C1 segment of cervical spinal cord (tissue), 14 donors: ENCODE measurements at regions not wholly inside any gene's neighbourhood (a gene's known extent, or its start where the extent isn't known, plus 50 kb on each side); places are given as distances from the start of the nearest gene placed in this dataset.

Source experiments
- DNase-seq, 14 donors: peaks; one replicate each; lab custom pipeline; 2025; lab: John Stamatoyannopoulos, UW

DNA sequence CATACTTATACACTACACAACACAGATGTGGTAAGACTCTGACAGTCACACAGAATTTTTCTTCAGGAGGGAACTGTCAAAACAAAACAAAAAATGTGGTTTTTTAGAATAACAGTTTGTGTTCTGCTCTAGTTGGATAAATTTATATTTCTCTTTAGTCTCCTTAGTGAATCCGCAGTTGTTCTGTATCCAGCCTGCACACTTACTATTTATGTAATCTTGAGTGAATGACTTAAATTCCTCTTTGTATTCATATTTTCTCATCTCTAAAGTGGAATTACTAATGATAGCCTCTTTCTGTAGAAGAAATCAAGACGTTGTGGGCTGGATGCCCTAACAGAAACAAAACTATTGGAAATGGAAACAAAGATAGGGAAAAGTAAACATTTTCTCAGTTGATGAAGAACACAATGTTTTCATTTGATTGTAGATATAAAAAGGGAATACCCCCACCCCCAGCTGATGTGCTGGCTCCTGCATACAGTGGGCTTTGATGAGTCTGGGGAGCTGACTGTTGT lies 375.2 kb downstream of the TRIB2 start:
- DNase-seq = no peak

- no peak for DNase-seq
These were observed 376.8 kb downstream of the TRIB2 start for GRCh38 chr2:13093416-13093991.

DNA sequence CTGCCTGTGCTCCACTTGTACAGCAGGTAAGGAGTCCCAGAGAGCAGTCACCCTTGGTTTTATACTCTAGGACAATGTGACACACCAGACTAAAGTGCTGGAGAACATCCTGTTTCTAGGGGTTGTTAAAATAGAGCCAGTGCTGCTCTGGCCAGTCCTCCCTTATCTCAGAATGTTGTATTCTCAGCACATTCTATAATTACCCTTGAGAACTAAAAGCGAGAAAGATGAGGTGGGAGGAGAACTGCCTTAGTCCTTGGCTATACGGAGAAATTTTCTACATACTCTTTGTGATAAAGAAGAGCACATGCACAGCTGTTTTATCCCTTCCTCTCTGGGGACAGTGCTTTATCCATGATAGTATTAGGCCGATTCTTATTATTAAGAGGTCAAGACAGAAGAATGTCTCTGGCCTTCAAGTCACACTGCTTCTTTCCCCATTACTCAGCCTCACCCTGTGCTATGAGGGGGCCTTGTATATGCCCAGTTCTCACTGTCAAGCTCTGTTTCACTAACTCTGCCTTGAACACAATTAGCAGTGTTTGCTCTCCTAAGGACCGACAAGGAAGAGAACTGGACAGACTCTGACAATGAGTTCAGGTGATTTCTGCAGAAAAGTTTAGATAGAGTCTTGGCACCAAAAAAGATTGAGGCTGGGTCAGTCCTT lies 385.8 kb downstream of the TRIB2 start:
- DNase-seq = no peak

- no peak for DNase-seq
These were observed 386.4 kb downstream of the TRIB2 start for GRCh38 chr2:13103151-13103550.

- no peak for DNase-seq
These were observed 387.2 kb downstream of the TRIB2 start for GRCh38 chr2:13103778-13104493.

- DNase-seq = no peak
These were observed 388.0 kb downstream of the TRIB2 start for GRCh38 chr2:13104723-13105122.

- no peak for DNase-seq
These were observed 389.6 kb downstream of the TRIB2 start for GRCh38 chr2:13106302-13106701.

DNA sequence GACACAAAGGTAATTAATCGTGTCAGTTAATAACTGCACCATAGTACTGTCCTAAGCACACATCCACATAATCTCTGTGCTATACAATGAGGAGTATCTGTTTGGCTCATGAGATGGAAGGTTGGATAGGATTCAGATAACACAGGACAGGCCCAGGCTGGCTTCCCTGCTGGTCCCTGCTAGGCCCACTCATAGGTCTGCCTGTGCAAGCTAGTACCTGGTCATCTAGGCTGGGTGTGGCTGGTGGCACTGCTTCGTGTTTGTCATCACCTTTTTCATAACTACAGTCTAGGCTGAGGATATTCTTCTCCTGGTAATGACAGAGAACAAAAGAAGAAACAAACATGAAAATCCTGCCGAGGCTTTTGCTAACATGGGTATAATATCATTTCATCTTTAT lies 392.8 kb downstream of the TRIB2 start:
- no peak for DNase-seq

DNA sequence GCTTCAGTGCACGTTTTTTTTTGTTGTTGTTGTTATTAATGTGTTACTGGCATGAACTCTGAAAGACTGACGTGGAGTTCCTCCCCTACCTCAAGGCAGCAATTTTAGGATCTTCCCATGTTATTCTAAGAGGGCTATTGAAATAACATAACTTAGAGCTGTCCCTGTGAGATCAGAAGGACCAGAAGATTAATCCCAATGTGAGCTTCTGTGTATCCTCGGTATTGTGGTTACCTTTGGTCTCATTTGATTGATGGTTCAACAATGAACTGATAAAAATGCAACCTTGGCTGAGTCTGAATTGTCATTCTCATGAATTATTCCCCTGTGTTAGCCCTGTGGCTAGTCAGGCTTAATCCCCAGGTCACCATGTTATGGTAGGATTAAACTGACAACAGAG lies 394.1 kb downstream of the TRIB2 start:
- DNase-seq = no peak

DNA sequence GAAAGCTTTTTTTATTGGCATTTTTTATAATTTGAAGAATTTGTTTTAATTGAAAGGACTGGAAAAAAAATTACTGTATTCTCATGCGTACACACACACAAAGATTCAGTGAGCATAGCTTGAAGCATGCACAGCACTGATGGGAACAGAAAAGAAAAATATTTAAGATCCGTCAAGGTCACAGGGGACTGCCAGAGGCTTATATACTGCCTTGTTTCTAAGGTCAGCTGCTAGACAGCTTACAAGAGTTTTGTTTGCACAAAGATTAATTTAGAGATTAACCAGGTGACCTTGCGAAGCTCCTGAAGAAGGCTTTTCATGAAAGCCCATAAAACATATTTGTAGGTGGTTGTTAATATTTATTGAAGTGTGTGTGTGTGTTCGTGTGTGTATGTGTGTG lies 396.3 kb downstream of the TRIB2 start:
- no peak for DNase-seq

DNA sequence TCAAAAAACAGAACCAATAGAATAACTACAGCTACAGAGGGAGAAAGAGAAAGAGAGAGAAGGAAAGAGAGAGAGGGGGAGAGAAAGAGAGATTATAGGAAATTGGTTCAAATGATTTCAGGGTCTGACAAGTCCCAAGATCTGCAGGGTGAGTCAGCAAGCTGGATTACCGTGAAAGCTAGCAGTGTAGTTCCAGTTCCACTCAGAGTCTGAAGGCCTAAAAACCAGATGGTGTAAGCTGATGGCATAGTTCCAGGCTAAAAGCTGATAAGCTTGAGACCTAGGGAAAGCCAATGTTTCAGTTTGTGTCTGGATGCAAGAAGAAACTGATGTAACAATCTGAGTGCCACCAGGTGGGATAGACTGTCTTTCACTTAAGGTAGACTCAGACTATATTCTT lies 397.7 kb downstream of the TRIB2 start:
- no peak for DNase-seq

- no peak for DNase-seq
These were observed 398.9 kb downstream of the TRIB2 start for GRCh38 chr2:13115643-13116042.

DNA sequence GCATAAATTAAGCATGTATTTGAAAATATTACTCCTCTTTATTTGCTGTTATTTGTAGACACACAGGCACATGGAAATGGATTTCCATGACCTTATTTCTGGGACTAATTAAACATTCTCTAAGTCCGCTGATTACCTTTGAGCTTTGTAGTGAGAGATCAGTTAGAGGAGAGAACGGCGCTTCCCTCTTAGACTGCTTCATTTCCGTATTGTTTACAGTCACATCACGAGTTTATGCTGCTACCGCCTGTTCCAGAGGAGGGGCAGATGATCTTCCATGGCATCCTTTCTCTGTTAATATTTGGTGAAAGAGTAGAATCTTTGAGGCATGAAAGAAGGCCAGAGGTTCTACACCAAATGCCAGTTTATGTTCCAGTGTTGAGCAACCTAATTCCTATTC lies 404.4 kb downstream of the TRIB2 start:
- no peak for DNase-seq

DNA sequence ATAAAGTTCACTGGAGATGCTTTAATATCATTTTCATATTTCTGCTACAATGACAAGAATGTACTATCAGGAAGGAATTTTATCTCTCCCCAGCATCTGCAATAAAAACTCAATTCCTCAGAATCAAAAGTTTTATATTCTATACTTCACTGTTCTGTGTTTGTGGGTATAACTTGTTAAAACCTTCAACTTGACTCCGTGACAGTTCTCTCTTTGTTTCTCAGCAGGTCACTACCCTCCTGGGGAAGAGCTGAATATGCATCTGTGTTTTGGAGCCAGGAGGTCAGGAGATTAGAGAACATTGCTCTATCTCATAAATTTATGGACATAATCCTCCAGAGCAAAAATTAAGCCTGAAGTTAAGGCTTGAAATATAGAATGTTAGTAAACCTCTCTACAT lies 411.4 kb downstream of the TRIB2 start:
- DNase-seq = no peak

GRCh38 chr2:13135369-13135768 lies 418.6 kb downstream of the TRIB2 start:
- DNase-seq = no peak

GRCh38 chr2:13135856-13136255 lies 419.1 kb downstream of the TRIB2 start:
- no peak for DNase-seq

DNA sequence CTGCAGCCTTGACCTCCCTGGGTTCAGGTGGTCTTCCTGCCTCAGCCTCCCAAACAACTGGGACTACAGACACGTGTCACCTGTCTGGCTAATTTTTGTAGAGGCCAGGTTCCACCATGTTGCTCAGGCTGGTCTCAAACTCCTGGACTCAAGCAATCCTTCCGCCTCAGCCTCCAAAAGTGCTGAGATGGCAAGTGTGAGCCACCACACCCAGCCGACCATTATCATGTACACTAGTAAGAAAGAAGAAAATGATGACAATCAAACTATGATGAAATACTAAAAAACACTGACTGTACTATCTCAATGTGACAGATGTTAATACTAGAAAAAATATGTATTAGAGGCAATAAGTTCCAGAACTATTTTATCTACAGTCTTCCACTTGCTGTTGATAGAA lies 420.9 kb downstream of the TRIB2 start:
- no peak for DNase-seq

DNA sequence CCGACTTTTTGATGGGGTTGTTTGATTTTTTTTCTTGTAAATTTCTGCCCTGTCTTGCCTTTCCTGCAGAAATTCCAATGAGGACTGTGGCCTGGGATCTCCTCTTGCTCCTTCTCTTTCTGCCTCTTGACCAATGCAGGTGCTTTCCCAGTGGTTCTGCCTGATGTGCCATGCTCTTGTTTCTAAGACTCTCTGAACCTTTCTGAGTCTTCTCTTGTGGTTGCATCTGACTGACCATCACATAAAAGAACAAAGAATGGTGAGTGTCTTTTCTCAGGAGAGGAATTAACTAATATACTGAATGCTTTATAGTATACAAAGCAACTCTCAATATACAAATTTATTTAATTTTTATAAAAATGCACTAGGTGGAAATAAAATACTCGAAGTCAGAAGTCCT lies 424.6 kb downstream of the TRIB2 start:
- DNase-seq = no peak

- no peak for DNase-seq
These were observed 426.7 kb downstream of the TRIB2 start for GRCh38 chr2:13143451-13143850.

DNA sequence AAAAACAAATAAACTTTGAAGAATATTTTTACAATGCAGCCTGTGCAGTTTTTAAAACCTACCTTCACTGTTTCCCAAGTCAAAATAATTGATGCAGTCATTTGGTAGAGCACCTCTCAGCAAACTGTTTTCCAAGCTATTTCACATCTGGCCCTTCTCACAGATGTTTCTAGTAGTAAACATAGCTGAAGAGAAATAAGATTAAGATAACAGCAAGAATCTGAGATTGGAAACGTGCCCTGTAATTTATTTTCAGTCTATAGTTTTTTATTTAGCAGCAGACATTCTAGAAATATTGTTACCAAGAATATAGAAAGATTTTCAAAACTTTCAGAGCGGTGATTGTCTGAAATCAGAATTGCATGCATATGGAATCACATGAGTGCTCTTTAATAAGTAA lies 440.2 kb downstream of the TRIB2 start:
- no peak for DNase-seq

DNA sequence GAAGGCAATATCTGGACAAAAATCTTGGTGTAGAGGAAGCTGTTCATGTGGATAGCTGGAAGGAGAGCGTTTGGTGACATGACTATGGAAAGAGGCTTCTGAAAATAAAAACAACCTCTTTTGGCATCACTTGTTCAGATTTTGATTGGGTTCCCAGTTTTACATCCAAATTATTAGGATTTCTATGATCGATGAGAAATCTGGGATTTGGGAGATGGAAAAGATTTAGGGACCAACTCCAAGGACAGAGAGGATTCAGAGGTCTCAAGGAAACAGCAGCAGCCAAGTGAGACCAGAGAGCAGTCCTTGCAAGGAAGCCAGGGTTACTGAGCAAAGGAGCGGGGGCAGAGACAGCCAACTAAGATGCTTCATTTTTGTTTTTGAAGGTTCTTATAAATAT lies 441.7 kb downstream of the TRIB2 start:
- DNase-seq = no peak

- DNase-seq = no peak
These were observed 464.0 kb downstream of the TRIB2 start for GRCh38 chr2:13180729-13181128.

DNA sequence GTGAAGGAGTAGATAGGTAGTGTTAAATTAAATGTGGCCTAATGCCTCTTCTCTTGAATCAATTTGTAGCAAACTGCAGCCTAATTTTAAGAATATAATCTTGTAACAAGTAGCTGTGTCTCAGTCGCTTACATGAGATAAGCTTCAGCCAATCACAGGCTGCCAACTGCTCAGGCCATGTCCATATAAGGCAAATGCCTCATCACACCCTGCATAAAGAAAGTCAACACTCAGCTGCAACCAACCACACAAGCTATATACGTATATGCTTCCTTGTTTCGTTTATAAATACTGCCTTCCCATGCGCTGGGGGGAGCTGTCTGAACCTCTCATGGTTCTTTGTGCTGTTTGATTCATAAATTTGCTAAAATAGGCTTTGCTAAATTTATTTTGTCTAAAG lies 476.3 kb downstream of the TRIB2 start:
- DNase-seq = no peak
